ENCODE measurements at regions not wholly inside any gene's neighbourhood (a gene's known extent, or its start where the extent isn't known, plus 50 kb on each side); places are given as distances from the start of the nearest gene placed in this dataset.

DNA sequence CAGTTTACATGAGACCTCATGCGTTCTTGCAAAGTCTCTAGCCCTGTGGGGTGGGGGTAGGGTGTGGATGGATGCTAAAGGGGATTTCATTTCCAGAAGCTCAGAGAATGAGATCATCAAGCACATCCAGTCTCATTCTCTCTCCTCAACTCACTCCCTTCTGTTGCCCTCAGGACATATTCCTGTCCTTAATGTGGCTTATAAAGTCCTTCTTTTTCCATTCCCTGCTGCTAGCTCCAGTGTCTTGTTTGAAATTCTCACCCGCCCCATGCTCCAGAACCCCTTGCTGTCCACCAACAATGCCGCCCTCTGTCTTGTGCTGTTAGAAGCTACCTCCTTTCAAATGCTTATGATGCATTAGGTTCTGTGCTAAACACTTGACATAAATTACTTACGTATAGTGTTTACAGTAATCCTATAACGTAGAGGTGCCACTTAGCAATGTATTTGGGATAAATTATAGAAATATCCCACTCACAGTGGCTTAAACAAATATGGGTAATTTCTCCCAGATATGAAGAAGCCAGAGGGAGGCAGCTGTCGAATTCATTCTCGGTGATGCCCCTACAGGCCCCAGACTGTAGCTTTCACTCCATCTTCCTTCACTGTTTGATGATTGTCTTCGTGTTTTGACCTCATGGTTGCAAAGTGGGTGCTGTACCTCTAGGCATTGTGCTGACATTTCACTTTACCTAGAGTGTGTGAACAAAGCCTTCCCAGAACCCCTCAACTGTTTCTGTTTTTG, 273.1 kb upstream of the TBL1XR1 start:
- no peak overlapping the region for H3K4me3 ChIP-seq
- intact Hi-C loops (cut with DNase I): no loop called here
- H3K27ac ChIP-seq: no peak overlapping the region
- H3K27me3 ChIP-seq: no peaks in the 10 kb centered on the region
- whole genome bisulfite sequencing, 4 donors: 91 to 96% (median 94%) methylated on average over 8 of the region's 8 CpGs
- TF ChIP-seq, protein P1, sequence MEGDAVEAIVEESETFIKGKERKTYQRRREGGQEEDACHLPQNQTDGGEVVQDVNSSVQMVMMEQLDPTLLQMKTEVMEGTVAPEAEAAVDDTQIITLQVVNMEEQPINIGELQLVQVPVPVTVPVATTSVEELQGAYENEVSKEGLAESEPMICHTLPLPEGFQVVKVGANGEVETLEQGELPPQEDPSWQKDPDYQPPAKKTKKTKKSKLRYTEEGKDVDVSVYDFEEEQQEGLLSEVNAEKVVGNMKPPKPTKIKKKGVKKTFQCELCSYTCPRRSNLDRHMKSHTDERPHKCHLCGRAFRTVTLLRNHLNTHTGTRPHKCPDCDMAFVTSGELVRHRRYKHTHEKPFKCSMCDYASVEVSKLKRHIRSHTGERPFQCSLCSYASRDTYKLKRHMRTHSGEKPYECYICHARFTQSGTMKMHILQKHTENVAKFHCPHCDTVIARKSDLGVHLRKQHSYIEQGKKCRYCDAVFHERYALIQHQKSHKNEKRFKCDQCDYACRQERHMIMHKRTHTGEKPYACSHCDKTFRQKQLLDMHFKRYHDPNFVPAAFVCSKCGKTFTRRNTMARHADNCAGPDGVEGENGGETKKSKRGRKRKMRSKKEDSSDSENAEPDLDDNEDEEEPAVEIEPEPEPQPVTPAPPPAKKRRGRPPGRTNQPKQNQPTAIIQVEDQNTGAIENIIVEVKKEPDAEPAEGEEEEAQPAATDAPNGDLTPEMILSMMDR (IDR thresholded peaks at IDR 0.05): no peak
- TF ChIP-seq POLR2A (IDR thresholded peaks at IDR 0.05): no peak
- H3K9me3 ChIP-seq (replicated peaks in 1 of 3): no peaks in the 10 kb centered on the region
- no peaks in the 10 kb centered on the region for H3K4me1 ChIP-seq (replicated peaks in 1 of 2)
- H3K36me3 ChIP-seq (replicated peaks in 1 of 2): no peaks in the 10 kb centered on the region
- no peak for DNase-seq

DNA sequence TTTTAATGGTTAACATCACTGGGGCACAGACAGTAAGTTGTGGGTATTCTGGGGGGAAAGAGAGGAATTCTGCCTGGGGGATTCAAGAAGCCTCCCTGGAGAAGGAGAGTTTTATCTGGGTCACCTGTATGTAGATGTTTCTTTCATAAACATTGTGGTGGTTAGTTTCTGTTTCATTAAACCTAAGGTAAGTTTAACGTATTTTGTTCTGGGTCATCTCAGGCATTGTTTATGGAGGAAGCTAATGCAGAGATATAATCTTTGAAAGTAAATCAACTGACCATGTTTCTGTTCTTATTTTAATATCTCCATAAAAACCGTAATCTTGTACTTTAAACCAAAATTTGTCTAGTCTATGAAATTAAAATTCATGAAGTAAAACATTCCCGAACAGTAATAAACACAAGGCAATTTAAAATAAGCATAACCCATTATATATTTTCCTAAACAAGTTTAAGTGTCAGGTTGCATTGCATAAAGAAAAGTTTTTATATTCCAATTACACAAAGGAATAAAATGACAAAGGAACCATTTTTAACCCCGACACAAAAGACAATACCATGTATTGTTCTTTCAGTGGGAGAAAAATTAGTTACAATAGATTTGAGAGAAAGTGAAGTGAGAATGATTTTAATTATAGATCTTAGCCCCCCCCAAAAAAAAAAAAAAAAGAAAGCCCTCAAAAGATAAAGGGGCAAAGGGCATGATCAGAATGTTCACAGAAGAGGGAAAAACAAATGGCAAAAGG, 274.6 kb upstream of the TBL1XR1 start:
- no peaks in the 10 kb centered on the region for H3K4me1 ChIP-seq (replicated peaks in 1 of 2)
- no peak for DNase-seq
- no peak overlapping the region for H3K4me3 ChIP-seq
- TF ChIP-seq, protein P1 (IDR thresholded peaks at IDR 0.05): no peak
- TF ChIP-seq POLR2A (IDR thresholded peaks at IDR 0.05): no peak
- no peak overlapping the region for H3K27ac ChIP-seq
- H3K36me3 ChIP-seq (replicated peaks in 1 of 2): no peaks in the 10 kb centered on the region
- H3K9me3 ChIP-seq (replicated peaks in 1 of 3): no peaks in the 10 kb centered on the region
- intact Hi-C loops (cut with DNase I): no loop called here
- no peaks in the 10 kb centered on the region for H3K27me3 ChIP-seq
- 88 to 90% (median 89%) methylated on average over 4 of the region's 4 CpGs for WGBS, 4 donors

DNA sequence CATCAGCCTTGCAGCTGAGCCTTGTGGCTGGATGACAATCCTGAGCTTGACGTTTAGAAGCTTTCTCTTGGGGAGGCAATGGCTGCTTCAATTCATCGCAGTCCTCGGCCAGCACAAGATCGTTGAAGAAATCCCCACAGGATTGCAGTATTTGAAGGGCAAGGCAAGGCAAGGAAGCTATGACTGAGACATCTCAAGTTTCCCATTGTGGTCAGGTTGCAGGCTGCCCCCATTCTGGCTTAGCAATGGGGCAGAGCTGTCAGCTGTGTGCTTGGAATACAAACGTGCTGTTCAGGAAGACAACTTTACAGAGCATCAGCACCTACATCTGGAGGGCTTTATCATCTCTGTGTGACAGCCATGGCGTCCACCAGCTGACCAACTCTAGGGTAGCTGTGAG, 275.9 kb upstream of the TBL1XR1 start:
- Histone ChIP-seq H3K27me3 (no peaks in the 10 kb centered on the region), H3K4me1 (replicated peaks in 1 of 2) (no peaks in the 10 kb centered on the region), H3K9me3 (replicated peaks in 1 of 3) (no peaks in the 10 kb centered on the region), H3K4me3 (no peak overlapping the region), H3K27ac (no peak overlapping the region), H3K36me3 (replicated peaks in 1 of 2) (no peaks in the 10 kb centered on the region)
- TF ChIP-seq POLR2A (IDR thresholded peaks at IDR 0.05): no peak
- TF ChIP-seq, protein P1 (IDR thresholded peaks at IDR 0.05): no peak
- intact Hi-C loops (cut with DNase I): no loop called here
- WGBS, 4 donors: 75 to 87% (median 85%) methylated on average over 6 of the region's 6 CpGs
- no peak for DNase-seq

DNA sequence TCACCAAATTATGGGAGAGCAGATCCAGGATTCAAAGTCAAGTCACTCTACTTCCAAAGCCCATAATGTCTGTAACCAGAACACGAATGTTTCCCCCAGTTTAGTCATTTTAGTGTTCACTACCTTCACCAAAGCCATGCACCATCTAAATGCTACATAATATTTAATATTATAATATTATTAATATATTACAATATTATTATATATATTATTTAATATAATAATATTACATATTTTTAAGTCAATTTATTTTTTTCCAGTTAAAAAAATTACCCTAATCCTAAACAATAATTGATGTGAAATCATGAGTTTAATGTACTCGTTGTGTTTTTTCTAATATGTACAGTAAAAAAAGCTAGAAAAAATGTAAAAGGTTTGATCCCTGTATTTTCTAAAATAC, 276.6 kb upstream of the TBL1XR1 start:
- Histone ChIP-seq H3K9me3 (replicated peaks in 1 of 3) (no peaks in the 10 kb centered on the region), H3K36me3 (replicated peaks in 1 of 2) (no peaks in the 10 kb centered on the region), H3K4me1 (replicated peaks in 1 of 2) (no peaks in the 10 kb centered on the region), H3K27ac (no peak overlapping the region), H3K27me3 (no peaks in the 10 kb centered on the region), H3K4me3 (no peak overlapping the region)
- intact Hi-C loops (cut with DNase I): no loop called here
- 91 to 98% (median 92%) methylated on average over 2 of the region's 2 CpGs for WGBS, 4 donors
- no peak for DNase-seq
- no peak for TF ChIP-seq POLR2A (IDR thresholded peaks at IDR 0.05)
- TF ChIP-seq, protein P1 (IDR thresholded peaks at IDR 0.05): no peak

Measured in adrenal gland (tissue), 9 donors.